22Rv1 (cell line): ENCODE measurements at regions not wholly inside any gene's neighbourhood (a gene's known extent, or its start where the extent isn't known, plus 50 kb on each side); places are given as distances from the start of the nearest gene placed in this dataset.

ENCODE experiments used
- CTCF ChIP-seq: fragments of 450-650 bp; IDR thresholded peaks from 2 replicates; pipeline ENCODE4 v1.5.1; 2017; ENCODE audit warnings: mild to moderate bottlenecking
- ZFX ChIP-seq: fragments of 450-650 bp; IDR thresholded peaks from 2 replicates; pipeline ENCODE4 v1.6.1; 2017; ENCODE audit warnings: antibody characterized with exemption, borderline replicate concordance

- TF ChIP-seq CTCF (no peak), ZFX (no peak)
Observed at GRCh38 chr12:69055280-69055679, 122.3 kb upstream of the CPM start.
